G401.6 (cell line): ENCODE measurements at regions not wholly inside any gene's neighbourhood (a gene's known extent, or its start where the extent isn't known, plus 50 kb on each side); places are given as distances from the start of the nearest gene placed in this dataset.
"Not testable (repeated sequence)": the region's sequence is repeated elsewhere in the genome, so short reads cannot be mapped to it uniquely, and the experiment has no call there.

ENCODE experiments used
- FAIRE-seq: peaks from 2 replicates; lab custom pipeline; 2012; peaks lifted over from hg19 to GRCh38; lab: Jason Lieb, UNC

- FAIRE-seq: no peak
Observed at GRCh38 chr2:176427549-176427948, 158.3 kb downstream of the MTX2 start.

- not testable (repeated sequence) for FAIRE-seq
Observed at GRCh38 chr2:176428944-176429469, 159.8 kb downstream of the MTX2 start.

- FAIRE-seq: no peak
Observed at GRCh38 chr2:176432434-176432833, 163.2 kb downstream of the MTX2 start.

- FAIRE-seq: no peak
Observed at GRCh38 chr2:176435729-176436128, 166.5 kb downstream of the MTX2 start.

DNA sequence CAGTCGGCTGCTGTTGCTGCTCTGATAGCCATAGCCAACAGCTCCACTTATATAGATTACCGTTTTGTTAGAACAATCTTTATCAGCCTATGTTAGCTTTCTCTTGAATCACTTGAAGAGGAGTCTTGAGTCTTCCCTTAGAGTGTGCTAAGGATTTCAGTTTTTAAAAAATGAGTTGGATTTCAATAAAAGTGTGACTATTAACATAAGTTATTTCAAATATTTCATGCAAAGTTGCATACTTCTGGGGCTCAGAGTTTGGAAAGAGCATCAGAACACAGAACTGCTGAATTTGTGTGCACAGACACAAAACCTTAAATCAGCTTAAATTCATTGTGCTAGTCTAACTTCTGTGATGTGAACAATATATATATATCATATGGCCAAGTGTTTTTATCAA lies 174.7 kb downstream of the MTX2 start:
- no peak for FAIRE-seq

- FAIRE-seq: no peak
Observed at GRCh38 chr2:176445956-176446355, 176.7 kb downstream of the MTX2 start.

DNA sequence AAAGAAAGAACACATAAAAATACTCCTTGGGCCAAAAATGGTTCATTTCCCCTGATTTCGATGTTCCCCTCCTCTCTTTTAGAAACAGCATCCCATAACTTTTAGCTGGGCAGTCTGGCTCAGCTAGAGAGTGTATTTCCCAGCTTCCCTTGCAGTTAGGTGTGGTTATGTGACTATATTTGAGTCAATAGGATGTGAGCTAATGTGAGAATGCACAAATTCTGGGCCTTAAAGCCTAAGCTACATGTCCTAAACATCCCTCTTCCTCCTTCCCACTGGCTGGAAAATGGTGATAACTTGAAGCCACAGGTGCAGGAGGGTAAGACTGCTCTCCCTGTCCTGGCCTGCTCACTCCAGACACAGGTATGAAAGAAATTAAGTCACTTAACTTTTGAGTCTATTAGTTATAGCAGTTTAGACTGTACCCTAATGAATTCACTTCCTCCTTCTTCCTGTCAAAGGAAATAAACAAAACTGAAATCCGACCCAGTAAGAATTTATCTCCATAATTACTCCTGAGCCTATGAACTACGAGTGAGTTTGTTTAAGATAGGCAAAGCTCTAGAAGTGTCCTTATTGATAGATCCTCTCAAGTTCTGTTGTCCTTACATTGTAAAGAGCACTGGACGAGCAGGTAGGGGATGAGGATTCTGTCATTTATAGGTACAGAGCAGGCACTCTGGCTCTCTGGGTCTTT lies 177.6 kb downstream of the MTX2 start:
- FAIRE-seq: no peak

DNA sequence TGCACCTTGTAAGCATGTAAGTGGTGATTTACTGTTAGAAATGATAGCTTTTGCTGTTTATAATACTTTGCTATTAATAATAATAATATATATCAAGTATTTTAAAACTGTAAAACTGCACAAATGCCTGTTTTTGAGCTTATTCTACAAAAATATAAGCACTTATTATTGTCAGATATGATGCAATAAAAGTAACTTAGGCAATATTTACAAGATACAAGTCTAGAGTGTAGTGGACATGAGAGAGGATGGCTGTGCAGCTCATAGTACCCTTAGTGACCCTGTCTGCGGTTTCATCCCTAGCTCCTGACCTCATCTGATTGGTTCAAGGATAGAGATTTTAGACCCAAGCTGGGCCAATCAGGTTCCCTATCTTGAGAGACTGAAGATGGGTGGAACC lies 178.4 kb downstream of the MTX2 start:
- no peak for FAIRE-seq

- FAIRE-seq: no peak
Observed at GRCh38 chr2:176449852-176450251, 180.6 kb downstream of the MTX2 start.

DNA sequence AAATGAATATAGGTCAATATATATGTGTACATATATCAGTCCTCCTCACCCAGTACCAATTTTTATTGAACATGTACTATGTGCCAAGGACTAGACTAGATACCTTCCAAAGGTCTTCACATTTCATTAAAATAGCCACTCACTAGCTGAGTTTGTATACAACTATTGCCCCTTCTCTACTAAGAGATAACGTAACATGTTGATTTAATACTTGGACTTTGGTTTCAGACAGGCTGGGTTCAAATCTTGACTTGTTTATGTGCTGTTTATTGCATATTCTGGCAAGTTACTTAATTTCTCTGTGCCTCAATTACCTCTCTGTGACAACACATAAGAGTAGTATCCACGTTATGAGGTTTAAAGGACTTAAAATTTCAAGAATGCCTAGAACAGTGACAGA lies 184.5 kb downstream of the MTX2 start:
- no peak for FAIRE-seq

GRCh38 chr2:176454893-176455815 lies 185.9 kb downstream of the MTX2 start:
- no peak for FAIRE-seq

GRCh38 chr2:176455816-176456291 lies 186.6 kb downstream of the MTX2 start:
- no peak for FAIRE-seq

- FAIRE-seq: no peak
Observed at GRCh38 chr2:176457481-176457880, 188.2 kb downstream of the MTX2 start.

DNA sequence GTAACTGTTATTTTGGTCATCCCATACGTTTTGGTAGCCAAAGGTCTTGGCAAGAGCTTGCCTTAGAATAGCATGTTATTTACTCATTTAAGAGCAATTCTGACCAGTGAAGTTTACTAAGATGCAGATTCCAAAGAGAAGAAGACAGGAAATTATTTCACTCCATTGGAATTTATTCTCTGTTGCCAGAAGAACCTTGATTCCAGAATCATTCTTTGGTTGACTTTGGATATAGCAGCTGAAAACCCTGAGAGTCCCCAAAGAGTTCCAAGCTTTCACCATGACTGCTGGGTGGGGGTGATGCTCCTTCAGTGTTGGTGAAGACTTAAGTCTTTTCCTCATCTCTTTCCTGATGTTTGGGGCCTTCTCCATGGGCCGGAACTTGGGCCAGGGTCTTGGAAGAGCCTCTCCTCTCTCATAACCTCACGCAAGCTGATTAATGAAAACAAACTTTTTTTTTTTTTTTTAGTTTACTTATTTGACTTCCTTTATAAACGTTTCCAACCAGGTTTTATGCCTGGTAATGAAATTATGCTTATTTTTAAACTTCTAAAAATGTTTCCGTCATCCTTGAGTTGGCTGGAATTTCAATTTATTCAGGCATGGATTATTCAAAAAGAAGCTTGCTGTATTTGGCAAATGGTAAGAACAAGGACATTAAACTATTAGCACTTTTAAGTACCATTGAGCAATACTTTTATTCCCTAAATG lies 192.0 kb downstream of the MTX2 start:
- FAIRE-seq: no peak

- FAIRE-seq: no peak
Observed at GRCh38 chr2:176461809-176462670, 192.8 kb downstream of the MTX2 start.

- no peak for FAIRE-seq
Observed at GRCh38 chr2:176463546-176463945, 194.3 kb downstream of the MTX2 start.

- FAIRE-seq: no peak
Observed at GRCh38 chr2:176464886-176465564, 195.8 kb downstream of the MTX2 start.

DNA sequence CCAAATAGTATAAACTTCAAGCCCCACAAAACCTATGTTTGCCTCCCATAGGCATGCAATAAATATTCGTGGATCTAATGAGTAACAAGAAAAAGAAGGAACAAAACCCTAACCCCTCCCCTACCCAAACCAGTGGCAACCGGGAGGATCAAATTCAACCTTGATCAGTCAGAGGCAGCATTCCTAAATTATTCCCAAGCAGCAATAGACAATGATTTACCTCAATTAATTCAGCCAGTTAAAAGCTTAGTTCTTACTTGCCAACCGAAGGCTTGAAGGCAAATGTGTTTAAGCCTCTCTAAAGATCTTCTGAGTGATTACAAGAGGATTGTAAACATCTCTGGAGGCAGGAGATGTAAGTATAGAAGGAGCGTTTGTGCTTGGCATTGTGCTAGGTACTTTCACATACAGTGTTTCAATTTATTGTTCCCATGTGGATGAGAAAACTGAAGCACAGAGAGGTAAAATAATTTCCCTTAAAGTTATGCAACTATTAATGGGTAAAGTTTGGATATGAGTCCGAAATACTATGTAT lies 197.7 kb downstream of the MTX2 start:
- FAIRE-seq: no peak

GRCh38 chr2:176467595-176467994 lies 198.4 kb downstream of the MTX2 start:
- no peak for FAIRE-seq

GRCh38 chr2:176468457-176469113 lies 199.3 kb downstream of the MTX2 start:
- no peak for FAIRE-seq
